ENCODE measurements at regions not wholly inside any gene's neighbourhood (a gene's known extent, or its start where the extent isn't known, plus 50 kb on each side); places are given as distances from the start of the nearest gene placed in this dataset.

GRCh38 chr3:34837848-34838741, 801.2 kb upstream of the ARPP21 start:
- TF ChIP-seq CTCF (IDR thresholded peaks at IDR 0.05) (no peak), POLR2A (IDR thresholded peaks at IDR 0.05) (no peak)

All from lower leg skin (tissue), 3 donors.